Esophagus muscularis mucosa (tissue), 4 donors: ENCODE measurements at regions not wholly inside any gene's neighbourhood (a gene's known extent, or its start where the extent isn't known, plus 50 kb on each side); places are given as distances from the start of the nearest gene placed in this dataset.
"Not testable (repeated sequence)": the region's sequence is repeated elsewhere in the genome, so short reads cannot be mapped to it uniquely, and the experiment has no call there.

Source experiments
- DNase-seq: peaks from one replicate; pipeline ENCODE4 v3.0.0-alpha.2; 2017; ENCODE audit errors: extremely low spot score
- H3K27ac ChIP-seq, 4 donors: fragments of 200-600 bp; sonication (generic); replicated peaks in 1 of 4; 1 replicate in 3 of 4; 2 replicates in 1 of 4; pipeline ENCODE4 v1.5.1; 2016 to 2019; ENCODE audit warnings: mild to moderate bottlenecking in 1 of 4
- H3K27me3 ChIP-seq, 4 donors: fragments of 200-600 bp; sonication (generic); one replicate each; pipeline versions ENCODE4 v1.5.1 to v1.6.0; 2016 to 2019
- H3K36me3 ChIP-seq, 4 donors: fragments of 200-600 bp; sonication (generic); one replicate each; pipeline ENCODE4 v1.5.1; 2016 to 2019
- H3K4me1 ChIP-seq, 4 donors: fragments of 200-600 bp; sonication (generic); one replicate each; pipeline ENCODE4 v1.5.1; 2016 to 2019
- H3K4me3 ChIP-seq, 4 donors: fragments of 200-600 bp; sonication (generic); 1 replicate in 2 of 4; 2 replicates in 2 of 4; pipeline ENCODE4 v1.5.1; 2016 to 2019; ENCODE audit warnings: mild to moderate bottlenecking in 4 of 4, moderate library complexity in 1 of 4
- H3K9me3 ChIP-seq, 4 donors: fragments of 200-600 bp; sonication (generic); 1 replicate in 3 of 4; 2 replicates in 1 of 4; pipeline ENCODE4 v1.5.1; 2016 to 2019
- CTCF ChIP-seq, 3 experiments: fragments of 200-600 bp in 2 of 3; fragments of 450-650 bp in 1 of 3; sonication (generic) in 2 of 3; IDR thresholded peaks; one replicate each; pipeline ENCODE4 v1.5.1; 2017 to 2019; ENCODE audit warnings: antibody characterized with exemption in 3 of 3, mild to moderate bottlenecking in 2 of 3, moderate library complexity in 1 of 3
- EP300 ChIP-seq: sonication (generic); formaldehyde crosslinking; IDR thresholded peaks from one replicate; pipeline ENCODE4 v1.6.1; 2017; ENCODE audit warnings: antibody characterized with exemption
- POLR2A ChIP-seq: fragments of 450-650 bp; IDR thresholded peaks from one replicate; pipeline ENCODE4 v1.6.1; 2017; ENCODE audit warnings: antibody characterized with exemption, moderate library complexity, mild to moderate bottlenecking, low read depth
- POLR2AphosphoS5 ChIP-seq, 2 donors: sonication (generic); formaldehyde crosslinking; IDR thresholded peaks; one replicate each; pipeline ENCODE4 v1.6.1; 2017; ENCODE audit warnings: antibody characterized with exemption in 2 of 2
- WGBS: methylation state at CpG from one replicate; pipeline ENCODE4 v1.1.5; 2018; 5-methylcytosine and 5-hydroxymethylcytosine counted together
- intact Hi-C: fragments of 100-400 bp; cut with DNase I; formaldehyde crosslinking; loops from one replicate; pipeline ENCODE4 v1.15.1; 2023

GRCh38 chr2:11950896-11951295 lies 204.5 kb downstream of the LPIN1 start:
- intact Hi-C loops: no loop called here
- H3K4me1 ChIP-seq: no peaks in the 10 kb centered on the region
- H3K4me3 ChIP-seq: no peak overlapping the region
- no peaks in the 10 kb centered on the region for H3K9me3 ChIP-seq
- WGBS: 95% methylated on average over 2 of the region's 2 CpGs
- DNase-seq: no peak
- TF ChIP-seq POLR2AphosphoS5 (IDR thresholded peaks at IDR 0.05): no peak
- TF ChIP-seq CTCF (IDR thresholded peaks at IDR 0.05): no peak
- no peak for TF ChIP-seq POLR2A
- TF ChIP-seq EP300: no peak
- no peaks in the 10 kb centered on the region for H3K36me3 ChIP-seq
- H3K27ac ChIP-seq: no peak overlapping the region
- H3K27me3 ChIP-seq: no peaks in the 10 kb centered on the region

- H3K36me3 ChIP-seq, H3K27me3 ChIP-seq, DNase-seq, H3K4me3 ChIP-seq, H3K9me3 ChIP-seq, H3K27ac ChIP-seq, H3K4me1 ChIP-seq, intact Hi-C loops: not testable (repeated sequence)
- 91% methylated on average over 6 of the region's 6 CpGs for WGBS
These were observed 205.1 kb downstream of the LPIN1 start for GRCh38 chr2:11951492-11951891.

- WGBS: 82% methylated on average over 3 of the region's 3 CpGs
- no peaks in the 10 kb centered on the region for H3K4me1 ChIP-seq
- H3K9me3 ChIP-seq: no peaks in the 10 kb centered on the region
- no peaks in the 10 kb centered on the region for H3K27me3 ChIP-seq
- intact Hi-C loops: no loop called here
- H3K4me3 ChIP-seq: no peak overlapping the region
- no peaks in the 10 kb centered on the region for H3K36me3 ChIP-seq
- DNase-seq: no peak
- TF ChIP-seq POLR2AphosphoS5 (IDR thresholded peaks at IDR 0.05) (no peak), EP300 (no peak), POLR2A (no peak), CTCF (IDR thresholded peaks at IDR 0.05) (no peak)
- H3K27ac ChIP-seq: no peak overlapping the region
These were observed 206.8 kb downstream of the LPIN1 start for GRCh38 chr2:11953258-11953657.

- no peak overlapping the region for H3K27ac ChIP-seq
- intact Hi-C loops: no loop called here
- no peak for DNase-seq
- no peaks in the 10 kb centered on the region for H3K27me3 ChIP-seq
- no peak overlapping the region for H3K4me3 ChIP-seq
- H3K9me3 ChIP-seq: peaks cover 0 to 3% (median 0%) of the 10 kb centered on the region in 4 donors
- no peaks in the 10 kb centered on the region for H3K36me3 ChIP-seq
- WGBS: 64% methylated on average over 2 of the region's 2 CpGs
- H3K4me1 ChIP-seq: no peaks in the 10 kb centered on the region
- no peak for TF ChIP-seq POLR2A
- TF ChIP-seq CTCF (IDR thresholded peaks at IDR 0.05): no peak
- TF ChIP-seq EP300: no peak
- TF ChIP-seq POLR2AphosphoS5 (IDR thresholded peaks at IDR 0.05): no peak
These were observed 208.9 kb downstream of the LPIN1 start for GRCh38 chr2:11955314-11955713.

- Histone ChIP-seq H3K27ac (no peak overlapping the region), H3K4me1 (no peaks in the 10 kb centered on the region), H3K4me3 (no peak overlapping the region), H3K36me3 (no peaks in the 10 kb centered on the region), H3K27me3 (no peaks in the 10 kb centered on the region), H3K9me3 (peaks cover 0 to 3% (median 0%) of the 10 kb centered on the region in 4 donors)
- TF ChIP-seq POLR2A (no peak), POLR2AphosphoS5 (IDR thresholded peaks at IDR 0.05) (peak in 1 of 2 donors; percentile 7), CTCF (IDR thresholded peaks at IDR 0.05) (no peak), EP300 (no peak)
- no peak for DNase-seq
- 85% methylated on average over 9 of the region's 9 CpGs for WGBS
- intact Hi-C loops: no loop called here
These were observed 209.5 kb downstream of the LPIN1 start for GRCh38 chr2:11955884-11956291.
